NCI-H2081 (cell line): ENCODE measurements at regions not wholly inside any gene's neighbourhood (a gene's known extent, or its start where the extent isn't known, plus 50 kb on each side); places are given as distances from the start of the nearest gene placed in this dataset.
"Not testable (repeated sequence)": the region's sequence is repeated elsewhere in the genome, so short reads cannot be mapped to it uniquely, and the experiment has no call there.

ENCODE experiments used
- DNase-seq, 2 experiments: peaks; one replicate each; lab custom pipeline; 2025; lab: John Stamatoyannopoulos, UW

- DNase-seq = no peak
These were observed 291.5 kb upstream of the CCDC179 start for GRCh38 chr11:23151819-23152218.

GRCh38 chr11:23155503-23155902 lies 295.2 kb upstream of the CCDC179 start:
- no peak for DNase-seq

- DNase-seq = no peak
These were observed 303.7 kb upstream of the CCDC179 start for GRCh38 chr11:23164022-23164421.

GRCh38 chr11:23166376-23166775 lies 306.1 kb upstream of the CCDC179 start:
- no peak for DNase-seq

- DNase-seq = no peak
These were observed 319.3 kb upstream of the CCDC179 start for GRCh38 chr11:23179609-23180008.

- DNase-seq = no peak
These were observed 320.9 kb upstream of the CCDC179 start for GRCh38 chr11:23181022-23181807.

- DNase-seq = no peak
These were observed 332.0 kb upstream of the CCDC179 start for GRCh38 chr11:23192256-23192655.

GRCh38 chr11:23201936-23202522 lies 341.8 kb upstream of the CCDC179 start:
- no peak for DNase-seq

- DNase-seq = no peak
These were observed 342.3 kb upstream of the CCDC179 start for GRCh38 chr11:23202611-23203010.

- no peak for DNase-seq
These were observed 345.0 kb upstream of the CCDC179 start for GRCh38 chr11:23205156-23205871.

- no peak for DNase-seq
These were observed 346.6 kb upstream of the CCDC179 start for GRCh38 chr11:23206741-23207336.

- no peak for DNase-seq
These were observed 350.9 kb upstream of the CCDC179 start for GRCh38 chr11:23211221-23211620.

- DNase-seq = peak in 1 of 2 experiments; percentile 76
These were observed 352.5 kb upstream of the CCDC179 start for GRCh38 chr11:23212807-23213206.

- DNase-seq = no peak
These were observed 356.8 kb upstream of the CCDC179 start for GRCh38 chr11:23217072-23217471.

GRCh38 chr11:23220086-23220485 lies 359.8 kb upstream of the CCDC179 start:
- DNase-seq = not testable (repeated sequence)

GRCh38 chr11:23221366-23221765 lies 361.1 kb upstream of the CCDC179 start:
- no peak for DNase-seq

- DNase-seq = no peak
These were observed 366.2 kb upstream of the CCDC179 start for GRCh38 chr11:23226331-23227077.

- no peak for DNase-seq
These were observed 366.8 kb upstream of the CCDC179 start for GRCh38 chr11:23227078-23227445.

- no peak for DNase-seq
These were observed 372.4 kb upstream of the CCDC179 start for GRCh38 chr11:23232652-23233051.

- DNase-seq = no peak
These were observed 372.8 kb upstream of the CCDC179 start for GRCh38 chr11:23233075-23233474.

- DNase-seq = no peak
These were observed 376.7 kb upstream of the CCDC179 start for GRCh38 chr11:23236826-23237555.
